Kidney (tissue), 13 donors: ENCODE measurements at regions not wholly inside any gene's neighbourhood (a gene's known extent, or its start where the extent isn't known, plus 50 kb on each side); places are given as distances from the start of the nearest gene placed in this dataset.

Source experiments
- DNase-seq, 5 donors: peaks; one replicate each; pipeline ENCODE4 v3.0.0-alpha.2; 2013 to 2020
- FAIRE-seq: peaks from 2 replicates; lab custom pipeline; 2012; peaks lifted over from hg19 to GRCh38; lab: Jason Lieb, UNC
- H3K27ac ChIP-seq, 2 donors: one replicate each; pipeline ENCODE4 v1.7.0; 2013; ENCODE audit warnings: low read depth in 2 of 2, low read length in 2 of 2, inconsistent platforms in 1 of 2
- H3K27me3 ChIP-seq: one replicate; pipeline ENCODE4 v1.7.1; 2013; ENCODE audit warnings: low read length, inconsistent platforms; ENCODE audit not compliant: control insufficient read depth, insufficient read depth
- H3K36me3 ChIP-seq, 3 donors: one replicate each; pipeline versions ENCODE4 v1.7.0 to v1.7.1; 2013; ENCODE audit warnings: low read length in 3 of 3, control low read depth in 1 of 3, inconsistent platforms in 1 of 3; ENCODE audit not compliant: insufficient read depth in 3 of 3, control insufficient read depth in 2 of 3
- H3K4me1 ChIP-seq, 3 donors: one replicate each; pipeline versions ENCODE4 v1.7.0 to v1.7.1; 2013; ENCODE audit warnings: low read length in 3 of 3, inconsistent platforms in 1 of 3, low read depth in 1 of 3; ENCODE audit not compliant: control insufficient read depth in 2 of 3, insufficient read depth in 2 of 3
- H3K4me3 ChIP-seq, 3 donors: one replicate each; pipeline versions ENCODE4 v1.7.0 to v1.8.1; 2013; ENCODE audit warnings: low read length in 3 of 3, control low read depth in 1 of 3, inconsistent platforms in 1 of 3
- H3K9ac ChIP-seq, 3 donors: one replicate each; pipeline versions ENCODE4 v1.7.0 to v1.7.1; 2013; ENCODE audit warnings: low read length in 3 of 3, control low read depth in 1 of 3, inconsistent platforms in 1 of 3
- H3K9me3 ChIP-seq, 3 donors: one replicate each; pipeline versions ENCODE4 v1.7.0 to v1.7.1; 2013; ENCODE audit warnings: low read length in 3 of 3, control low read depth in 1 of 3, inconsistent platforms in 1 of 3; ENCODE audit not compliant: control insufficient read depth in 2 of 3, insufficient read depth in 1 of 3
- CTCF ChIP-seq: IDR thresholded peaks from 3 replicates; pipeline ENCODE4 v1.5.1; 2012; ENCODE audit warnings: mild to moderate bottlenecking, moderate library complexity, borderline replicate concordance; ENCODE audit not compliant: insufficient read depth; ENCODE audit errors: extremely low read depth
- intact Hi-C: fragments of 100-400 bp; cut with DNase I; formaldehyde crosslinking; loops from one replicate; pipeline ENCODE4 v1.11.1; 2022
- donor health status: control.
- donor health status: control.
- donor health status: control.
- donor health status: control.
- donor health status: control.
- donor health status: DM: yes; HTN: yes; CAD: no.
- donor health status: Normal renal cell carcinoma (clear cell type).

- TF ChIP-seq CTCF: no peak
- no peaks in the 10 kb centered on the region for H3K9me3 ChIP-seq
- DNase-seq (peak in 3 of 5 donors; percentile 54 to 58 (median 55)), FAIRE-seq (no peak)
- intact Hi-C loops: no loop called here
- no peak overlapping the region for H3K4me3 ChIP-seq
- no peak overlapping the region for H3K27ac ChIP-seq
- no peaks in the 10 kb centered on the region for H3K36me3 ChIP-seq
- H3K4me1 ChIP-seq: peaks cover 4 to 17% (median 7%) of the 10 kb centered on the region in 3 donors
- no peaks in the 10 kb centered on the region for H3K27me3 ChIP-seq
- no peak overlapping the region for H3K9ac ChIP-seq
These were observed 213.4 kb upstream of the GSE1 start for GRCh38 chr16:85399583-85400284.

- no peaks in the 10 kb centered on the region for H3K36me3 ChIP-seq
- FAIRE-seq: no peak
- intact Hi-C loops: no loop called here
- H3K9me3 ChIP-seq: no peaks in the 10 kb centered on the region
- H3K27ac ChIP-seq: no peak overlapping the region
- no peak overlapping the region for H3K9ac ChIP-seq
- H3K4me3 ChIP-seq: no peak overlapping the region
- no peak for TF ChIP-seq CTCF
- no peaks in the 10 kb centered on the region for H3K27me3 ChIP-seq
- peaks cover 0 to 10% (median 4%) of the 10 kb centered on the region in 3 donors for H3K4me1 ChIP-seq
- peak in 1 of 5 donors; percentile 45 for DNase-seq
These were observed 212.6 kb upstream of the GSE1 start for GRCh38 chr16:85400305-85401205.

GRCh38 chr16:85401370-85401916 is 211.7 kb upstream of the GSE1 start:
- peak in 1 of 5 donors; percentile 63 for DNase-seq
- H3K9me3 ChIP-seq: no peaks in the 10 kb centered on the region

More at GRCh38 chr16:85401370-85401916, 211.7 kb upstream of the GSE1 start:
- Histone ChIP-seq H3K9ac (no peak overlapping the region), H3K4me1 (peaks cover 0 to 5% (median 4%) of the 10 kb centered on the region in 3 donors), H3K4me3 (no peak overlapping the region), H3K36me3 (no peaks in the 10 kb centered on the region), H3K27ac (no peak overlapping the region), H3K27me3 (no peaks in the 10 kb centered on the region)
- no peak for TF ChIP-seq CTCF
- intact Hi-C loops: no loop called here
- no peak for FAIRE-seq
